OCI-LY1 (cell line): ENCODE measurements at regions not wholly inside any gene's neighbourhood (a gene's known extent, or its start where the extent isn't known, plus 50 kb on each side); places are given as distances from the start of the nearest gene placed in this dataset.

Source experiments
- H2AFZ ChIP-seq: fragments of 200-600 bp; sonication (generic), shearing (Covaris generic); 2 replicates; pipeline ENCODE4 v1.6.0; 2014; ENCODE audit warnings: antibody characterized with exemption, mild to moderate bottlenecking, low read length
- H3F3A ChIP-seq: fragments of 200-600 bp; sonication (generic), shearing (Covaris generic); 2 replicates; pipeline ENCODE4 v1.6.0; 2014; ENCODE audit warnings: mild to moderate bottlenecking, antibody characterized with exemption, low read length, moderate library complexity; ENCODE audit not compliant: insufficient read depth
- H3K27ac ChIP-seq: fragments of 200-600 bp; sonication (generic); 2 replicates; pipeline ENCODE4 v1.5.1; 2014; ENCODE audit warnings: low read length, mixed run types, mild to moderate bottlenecking, low read depth; ENCODE audit not compliant: poor library complexity, severe bottlenecking
- H3K27me3 ChIP-seq: fragments of 200-600 bp; sonication (generic); 2 replicates; pipeline ENCODE4 v1.6.0; 2014; ENCODE audit warnings: antibody characterized with exemption, mild to moderate bottlenecking, low read length, moderate library complexity; ENCODE audit not compliant: insufficient read depth
- H3K36me3 ChIP-seq: fragments of 200-600 bp; sonication (generic); 2 replicates; pipeline ENCODE4 v1.6.1; 2014; ENCODE audit warnings: mild to moderate bottlenecking, antibody characterized with exemption, low read length, moderate library complexity, mixed read lengths; ENCODE audit not compliant: insufficient read depth
- H3K4me1 ChIP-seq: fragments of 200-600 bp; sonication (generic); 2 replicates; pipeline ENCODE4 v1.5.1; 2014; ENCODE audit warnings: mild to moderate bottlenecking, low read length, moderate library complexity; ENCODE audit not compliant: insufficient read depth, severe bottlenecking
- H3K4me2 ChIP-seq: fragments of 200-600 bp; sonication (generic), shearing (Covaris generic); 2 replicates; pipeline ENCODE4 v1.6.1; 2014; ENCODE audit warnings: low read length
- H3K4me3 ChIP-seq: fragments of 200-600 bp; sonication (generic); 2 replicates; pipeline ENCODE4 v1.5.1; 2014; ENCODE audit warnings: low read length, low read depth, mild to moderate bottlenecking, mixed read lengths; ENCODE audit not compliant: poor library complexity, severe bottlenecking
- H3K79me2 ChIP-seq: fragments of 200-600 bp; shearing (Covaris generic); 2 replicates; pipeline ENCODE4 v1.6.1; 2016; ENCODE audit warnings: mixed run types, low read length, mixed read lengths; ENCODE audit not compliant: insufficient read depth
- H3K9ac ChIP-seq: fragments of 200-600 bp; sonication (generic), shearing (Covaris generic); 2 replicates; pipeline ENCODE4 v1.6.1; 2014; ENCODE audit warnings: mild to moderate bottlenecking, low read length, mixed read lengths
- H3K9me2 ChIP-seq: fragments of 200-600 bp; sonication (generic), shearing (Covaris generic); 2 replicates; pipeline ENCODE4 v1.6.1; 2014; ENCODE audit warnings: low read depth, mild to moderate bottlenecking, low read length, mixed read lengths
- H3K9me3 ChIP-seq: fragments of 200-600 bp; shearing (Covaris generic); 2 replicates; pipeline ENCODE4 v1.6.1; 2014; ENCODE audit warnings: low read length, mixed read lengths
- H4K20me1 ChIP-seq: fragments of 200-600 bp; sonication (generic), shearing (Covaris generic); 2 replicates; pipeline ENCODE4 v1.6.0; 2016; ENCODE audit warnings: mild to moderate bottlenecking, low read length; ENCODE audit not compliant: insufficient read depth
- CTCF ChIP-seq: fragments of 200-600 bp; sonication (generic), shearing (Covaris generic); IDR thresholded peaks from 2 replicates; pipeline ENCODE4 v1.5.1; 2017; ENCODE audit warnings: mild to moderate bottlenecking, antibody characterized with exemption, low read length, moderate library complexity, mixed read lengths
- EZH2 ChIP-seq: fragments of 200-600 bp; sonication (generic), shearing (Covaris generic); IDR thresholded peaks from 2 replicates; pipeline ENCODE4 v1.8.0; 2017; ENCODE audit warnings: borderline replicate concordance, mixed run types, mild to moderate bottlenecking, antibody characterized with exemption, low read length, moderate library complexity, mixed read lengths

GRCh38 chr2:8454797-8455196 lies 227.1 kb upstream of the ID2 start:
- peaks cover 4% of the 10 kb centered on the region; the same call in 1 of the 2 replicates for H3K36me3 ChIP-seq
- H3K27ac ChIP-seq: no peak overlapping the region
- H3K9ac ChIP-seq: no peak overlapping the region
- H3K27me3 ChIP-seq: peaks cover 5% of the 10 kb centered on the region; the same call in 1 of the 2 replicates
- H2AFZ ChIP-seq: no peak overlapping the region
- H3K4me3 ChIP-seq: no peak overlapping the region
- H3K9me2 ChIP-seq: no peaks in the 10 kb centered on the region
- H3K9me3 ChIP-seq: no peaks in the 10 kb centered on the region
- no peaks in the 10 kb centered on the region for H4K20me1 ChIP-seq
- no peak for TF ChIP-seq CTCF
- TF ChIP-seq EZH2: no peak
- H3K4me1 ChIP-seq: peaks cover 20% of the 10 kb centered on the region
- no peak overlapping the region for H3K4me2 ChIP-seq
- no peaks in the 10 kb centered on the region for H3F3A ChIP-seq
- H3K79me2 ChIP-seq: no peaks in the 10 kb centered on the region

- no peaks in the 10 kb centered on the region for H3K9me2 ChIP-seq
- no peaks in the 10 kb centered on the region for H4K20me1 ChIP-seq
- peaks cover 5% of the 10 kb centered on the region; the same call in 1 of the 2 replicates for H3K27me3 ChIP-seq
- H2AFZ ChIP-seq: no peak overlapping the region
- H3K4me3 ChIP-seq: no peak overlapping the region
- no peaks in the 10 kb centered on the region for H3K9me3 ChIP-seq
- TF ChIP-seq CTCF (no peak), EZH2 (no peak)
- H3K9ac ChIP-seq: no peak overlapping the region
- H3K79me2 ChIP-seq: no peaks in the 10 kb centered on the region
- H3K27ac ChIP-seq: no peak overlapping the region
- no peak overlapping the region for H3K4me2 ChIP-seq
- peaks cover 20% of the 10 kb centered on the region for H3K4me1 ChIP-seq
- peaks cover 4% of the 10 kb centered on the region; the same call in 1 of the 2 replicates for H3K36me3 ChIP-seq
- H3F3A ChIP-seq: no peaks in the 10 kb centered on the region
Observed at GRCh38 chr2:8455236-8456150, 226.4 kb upstream of the ID2 start.

GRCh38 chr2:8456151-8457091 lies 225.4 kb upstream of the ID2 start:
- Histone ChIP-seq H3K4me3 (no peak overlapping the region), H3K4me1 (peaks cover 20% of the 10 kb centered on the region), H3K9me3 (no peaks in the 10 kb centered on the region), H3K9me2 (no peaks in the 10 kb centered on the region), H2AFZ (no peak overlapping the region), H3K36me3 (peaks cover 8% of the 10 kb centered on the region; the same call in 1 of the 2 replicates), H3K9ac (no peak overlapping the region), H4K20me1 (no peaks in the 10 kb centered on the region), H3K27me3 (peaks cover 5% of the 10 kb centered on the region; the same call in 1 of the 2 replicates), H3K79me2 (no peaks in the 10 kb centered on the region), H3K4me2 (no peak overlapping the region), H3K27ac (no peak overlapping the region), H3F3A (no peaks in the 10 kb centered on the region)
- TF ChIP-seq EZH2 (no peak), CTCF (no peak)
